CD4-positive, alpha-beta memory T cell (primary cell): ENCODE measurements at regions not wholly inside any gene's neighbourhood (a gene's known extent, or its start where the extent isn't known, plus 50 kb on each side); places are given as distances from the start of the nearest gene placed in this dataset.
"Not testable (repeated sequence)": the region's sequence is repeated elsewhere in the genome, so short reads cannot be mapped to it uniquely, and the experiment has no call there.

Source experiments
- CTCF ChIA-PET: fragments of 350-600 bp; sonication (Branson Sonifier 250); formaldehyde crosslinking; loops from one replicate; lab custom pipeline; 2021; ENCODE audit warnings: inconsistent platforms; ENCODE audit not compliant: partially characterized antibody; lab: Charles Lee
- POLR2A ChIA-PET: fragments of 350-600 bp; sonication (Branson Sonifier 250); formaldehyde crosslinking; loops from one replicate; lab custom pipeline; 2021; ENCODE audit not compliant: partially characterized antibody; lab: Charles Lee
- DNase-seq, 5 donors: peaks; one replicate each; pipeline versions ENCODE4 v3.0.0 to v3.0.0-alpha.2; 2020 to 2022; ENCODE audit warnings: mixed read lengths in 1 of 5
- H3K27ac ChIP-seq: one replicate; pipeline ENCODE4 v1.7.0; 2013; ENCODE audit warnings: low read depth, low read length
- H3K27me3 ChIP-seq: 2 replicates; pipeline ENCODE4 v1.7.0; 2013; ENCODE audit warnings: mild to moderate bottlenecking, low read length, moderate library complexity; ENCODE audit not compliant: insufficient read depth
- H3K36me3 ChIP-seq: 2 replicates; pipeline ENCODE4 v1.7.0; 2013; ENCODE audit warnings: mild to moderate bottlenecking, low read length, moderate library complexity; ENCODE audit not compliant: insufficient read depth
- H3K4me1 ChIP-seq: 2 replicates; pipeline ENCODE4 v1.7.0; 2013; ENCODE audit warnings: mild to moderate bottlenecking, low read length, moderate library complexity; ENCODE audit not compliant: insufficient read depth
- H3K4me3 ChIP-seq, 2 donors: one replicate each; pipeline ENCODE4 v1.7.0; 2013; ENCODE audit warnings: low read length in 2 of 2, mild to moderate bottlenecking in 1 of 2
- H3K9me3 ChIP-seq, 2 donors: one replicate each; pipeline ENCODE4 v1.7.0; 2013; ENCODE audit warnings: low read length in 2 of 2, control low read depth in 1 of 2; ENCODE audit not compliant: control insufficient read depth in 1 of 2
- H3K27ac Mint-ChIP-seq, 7 donors: one replicate each; pipeline ENCODE4 v1.8.0; 2020 to 2021; ENCODE audit warnings: mixed read lengths in 7 of 7, mild to moderate bottlenecking in 6 of 7, inconsistent platforms in 3 of 7, moderate library complexity in 3 of 7
- H3K27me3 Mint-ChIP-seq, 2 donors: one replicate each; pipeline ENCODE4 v1.8.0; 2020 to 2021; ENCODE audit warnings: mixed read lengths in 2 of 2
- H3K36me3 Mint-ChIP-seq, 2 donors: one replicate each; pipeline ENCODE4 v1.8.0; 2020 to 2021; ENCODE audit warnings: mixed read lengths in 2 of 2, inconsistent platforms in 1 of 2, mild to moderate bottlenecking in 1 of 2
- H3K4me1 Mint-ChIP-seq, 4 donors: one replicate each; pipeline ENCODE4 v1.8.0; 2020 to 2021; ENCODE audit warnings: mixed read lengths in 4 of 4, mild to moderate bottlenecking in 1 of 4
- H3K4me3 Mint-ChIP-seq, 8 donors: one replicate each; pipeline ENCODE4 v1.8.0; 2020 to 2021; ENCODE audit warnings: mixed read lengths in 8 of 8, mild to moderate bottlenecking in 7 of 8, moderate library complexity in 6 of 8, inconsistent platforms in 3 of 8
- H3K9me3 Mint-ChIP-seq, 8 donors: one replicate each; pipeline ENCODE4 v1.8.0; 2020 to 2021; ENCODE audit warnings: mixed read lengths in 8 of 8, mild to moderate bottlenecking in 5 of 8, inconsistent platforms in 3 of 8, moderate library complexity in 1 of 8
- intact Hi-C: fragments of 100-400 bp; cut with micrococcal nuclease; formaldehyde crosslinking; loops from one replicate; pipeline ENCODE4 v1.15.1; 2023

GRCh38 chr10:63684257-63684936 lies 163.2 kb downstream of the REEP3 start:
- Mint-ChIP-seq H3K4me3 (no peak overlapping the region), H3K4me1 (peaks cover 3 to 14% (median 9%) of the 10 kb centered on the region in 4 donors), H3K27me3 (peaks cover 3 to 4% of the 10 kb centered on the region in 2 donors), H3K9me3 (no peaks in the 10 kb centered on the region), H3K27ac (no peak overlapping the region), H3K36me3 (no peaks in the 10 kb centered on the region)
- no peak overlapping the region for H3K4me3 ChIP-seq
- no peaks in the 10 kb centered on the region for H3K36me3 ChIP-seq
- POLR2A ChIA-PET, result no interaction called here
- CTCF ChIA-PET, result no interaction called here
- no peaks in the 10 kb centered on the region for H3K9me3 ChIP-seq
- no peaks in the 10 kb centered on the region for H3K27me3 ChIP-seq
- H3K4me1 ChIP-seq, result peaks cover 4% of the 10 kb centered on the region
- DNase-seq, result no peak
- intact Hi-C loops, result no loop called here
- no peak overlapping the region for H3K27ac ChIP-seq

- ChIA-PET CTCF (interaction anchor here (1.1 kb wide), 1 partner anchor 31 kb away, joined by 4 read pairs; no protein-coding TSS in a partner anchor), POLR2A (no interaction called here)
- H3K27ac Mint-ChIP-seq, result no peak overlapping the region
- no peak for DNase-seq
- peaks cover 1 to 5% of the 10 kb centered on the region in 2 donors for H3K27me3 Mint-ChIP-seq
- Histone ChIP-seq H3K4me3 (no peak overlapping the region), H3K27me3 (no peaks in the 10 kb centered on the region), H3K4me1 (no peaks in the 10 kb centered on the region), H3K9me3 (no peaks in the 10 kb centered on the region), H3K36me3 (no peaks in the 10 kb centered on the region), H3K27ac (no peak overlapping the region)
- peaks cover 0 to 8% (median 5%) of the 10 kb centered on the region in 8 donors for H3K9me3 Mint-ChIP-seq
- no peaks in the 10 kb centered on the region for H3K36me3 Mint-ChIP-seq
- peaks cover 0 to 1% (median 0%) of the 10 kb centered on the region in 4 donors for H3K4me1 Mint-ChIP-seq
- intact Hi-C loops, result no loop called here
- no peak overlapping the region for H3K4me3 Mint-ChIP-seq
Observed at GRCh38 chr10:63689768-63690167, 168.6 kb downstream of the REEP3 start.

GRCh38 chr10:63692220-63692896 lies 171.2 kb downstream of the REEP3 start:
- Mint-ChIP-seq H3K27me3 (peaks cover 0 to 6% of the 10 kb centered on the region in 2 donors), H3K9me3 (peaks cover 0 to 8% (median 5%) of the 10 kb centered on the region in 8 donors), H3K4me1 (peaks cover 0 to 1% (median 0%) of the 10 kb centered on the region in 4 donors), H3K36me3 (no peaks in the 10 kb centered on the region), H3K4me3 (no peak overlapping the region), H3K27ac (no peak overlapping the region)
- Histone ChIP-seq H3K9me3 (no peaks in the 10 kb centered on the region), H3K27ac (no peak overlapping the region), H3K27me3 (no peaks in the 10 kb centered on the region), H3K36me3 (no peaks in the 10 kb centered on the region), H3K4me3 (no peak overlapping the region), H3K4me1 (no peaks in the 10 kb centered on the region)
- POLR2A ChIA-PET, result no interaction called here
- no peak for DNase-seq
- CTCF ChIA-PET, result no interaction called here
- intact Hi-C loops, result no loop called here

- H3K27ac Mint-ChIP-seq, H3K36me3 ChIP-seq, H3K4me3 Mint-ChIP-seq, H3K27me3 ChIP-seq, intact Hi-C loops, H3K36me3 Mint-ChIP-seq, H3K27me3 Mint-ChIP-seq, H3K4me1 ChIP-seq, H3K9me3 ChIP-seq, H3K4me3 ChIP-seq, H3K4me1 Mint-ChIP-seq, POLR2A ChIA-PET, H3K27ac ChIP-seq, H3K9me3 Mint-ChIP-seq, CTCF ChIA-PET, DNase-seq: not testable (repeated sequence)
Observed at GRCh38 chr10:63693021-63693420, 171.8 kb downstream of the REEP3 start.

- CTCF ChIA-PET, result interaction anchor here (0.9 kb wide), 1 partner anchor 24 kb away, joined by 3 read pairs; no protein-coding TSS in a partner anchor
- POLR2A ChIA-PET, result no interaction called here
- no peaks in the 10 kb centered on the region for H3K27me3 ChIP-seq
- no peak overlapping the region for H3K27ac Mint-ChIP-seq
- H3K27me3 Mint-ChIP-seq, result peaks cover 0 to 4% of the 10 kb centered on the region in 2 donors
- DNase-seq, result no peak
- no peak overlapping the region for H3K4me3 Mint-ChIP-seq
- H3K36me3 ChIP-seq, result no peaks in the 10 kb centered on the region
- peaks cover 0 to 8% (median 5%) of the 10 kb centered on the region in 8 donors for H3K9me3 Mint-ChIP-seq
- H3K27ac ChIP-seq, result no peak overlapping the region
- no peaks in the 10 kb centered on the region for H3K4me1 ChIP-seq
- peaks cover 0 to 1% (median under 1%) of the 10 kb centered on the region in 4 donors for H3K4me1 Mint-ChIP-seq
- intact Hi-C loops, result no loop called here
- no peak overlapping the region for H3K4me3 ChIP-seq
- no peaks in the 10 kb centered on the region for H3K36me3 Mint-ChIP-seq
- no peaks in the 10 kb centered on the region for H3K9me3 ChIP-seq
Observed at GRCh38 chr10:63696205-63696604, 175.0 kb downstream of the REEP3 start.

- H3K4me3 ChIP-seq, result no peak overlapping the region
- H3K4me1 ChIP-seq, result no peaks in the 10 kb centered on the region
- Mint-ChIP-seq H3K9me3 (peaks cover 0 to 7% (median 4%) of the 10 kb centered on the region in 8 donors), H3K36me3 (no peaks in the 10 kb centered on the region), H3K4me1 (peaks cover 0 to 1% (median under 1%) of the 10 kb centered on the region in 4 donors), H3K27me3 (peaks cover 0 to 3% of the 10 kb centered on the region in 2 donors), H3K27ac (peak overlapping the region in 1 of 7 donors; percentile 42), H3K4me3 (no peak overlapping the region)
- POLR2A ChIA-PET, result no interaction called here
- H3K27me3 ChIP-seq, result no peaks in the 10 kb centered on the region
- H3K27ac ChIP-seq, result no peak overlapping the region
- H3K9me3 ChIP-seq, result no peaks in the 10 kb centered on the region
- intact Hi-C loops, result no loop called here
- no peak for DNase-seq
- CTCF ChIA-PET, result no interaction called here
- H3K36me3 ChIP-seq, result no peaks in the 10 kb centered on the region
Observed at GRCh38 chr10:63697956-63698786, 177.0 kb downstream of the REEP3 start.

GRCh38 chr10:63698787-63699150 lies 177.6 kb downstream of the REEP3 start:
- ChIA-PET POLR2A (no interaction called here), CTCF (no interaction called here)
- Histone ChIP-seq H3K4me1 (no peaks in the 10 kb centered on the region), H3K36me3 (no peaks in the 10 kb centered on the region), H3K27ac (no peak overlapping the region), H3K4me3 (no peak overlapping the region), H3K27me3 (no peaks in the 10 kb centered on the region), H3K9me3 (no peaks in the 10 kb centered on the region)
- intact Hi-C loops, result no loop called here
- Mint-ChIP-seq H3K9me3 (peaks cover 0 to 5% (median 2%) of the 10 kb centered on the region in 8 donors), H3K36me3 (no peaks in the 10 kb centered on the region), H3K27ac (peak overlapping the region in 1 of 7 donors; percentile 5), H3K4me3 (no peak overlapping the region), H3K4me1 (peaks cover 0 to 1% (median under 1%) of the 10 kb centered on the region in 4 donors), H3K27me3 (peaks cover 0 to 2% of the 10 kb centered on the region in 2 donors)
- DNase-seq, result no peak
